ENCODE measurements at regions not wholly inside any gene's neighbourhood (a gene's known extent, or its start where the extent isn't known, plus 50 kb on each side); places are given as distances from the start of the nearest gene placed in this dataset.

GRCh38 chr6:48449002-48449401 lies 338.0 kb upstream of the PTCHD4 start:
- TF ChIP-seq, protein P1, sequence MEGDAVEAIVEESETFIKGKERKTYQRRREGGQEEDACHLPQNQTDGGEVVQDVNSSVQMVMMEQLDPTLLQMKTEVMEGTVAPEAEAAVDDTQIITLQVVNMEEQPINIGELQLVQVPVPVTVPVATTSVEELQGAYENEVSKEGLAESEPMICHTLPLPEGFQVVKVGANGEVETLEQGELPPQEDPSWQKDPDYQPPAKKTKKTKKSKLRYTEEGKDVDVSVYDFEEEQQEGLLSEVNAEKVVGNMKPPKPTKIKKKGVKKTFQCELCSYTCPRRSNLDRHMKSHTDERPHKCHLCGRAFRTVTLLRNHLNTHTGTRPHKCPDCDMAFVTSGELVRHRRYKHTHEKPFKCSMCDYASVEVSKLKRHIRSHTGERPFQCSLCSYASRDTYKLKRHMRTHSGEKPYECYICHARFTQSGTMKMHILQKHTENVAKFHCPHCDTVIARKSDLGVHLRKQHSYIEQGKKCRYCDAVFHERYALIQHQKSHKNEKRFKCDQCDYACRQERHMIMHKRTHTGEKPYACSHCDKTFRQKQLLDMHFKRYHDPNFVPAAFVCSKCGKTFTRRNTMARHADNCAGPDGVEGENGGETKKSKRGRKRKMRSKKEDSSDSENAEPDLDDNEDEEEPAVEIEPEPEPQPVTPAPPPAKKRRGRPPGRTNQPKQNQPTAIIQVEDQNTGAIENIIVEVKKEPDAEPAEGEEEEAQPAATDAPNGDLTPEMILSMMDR (conservative IDR thresholded peaks at IDR 0.05): peak; percentile 42
- no peak for TF ChIP-seq ZFX (IDR thresholded peaks at IDR 0.05)

Measured in C4-2B (cell line).